ENCODE measurements at regions not wholly inside any gene's neighbourhood (a gene's known extent, or its start where the extent isn't known, plus 50 kb on each side); places are given as distances from the start of the nearest gene placed in this dataset.

GRCh38 chr20:12869669-12870068 is 139.1 kb upstream of the SPTLC3 start (continued):
- TF ChIP-seq ZNF444 (CRISPR knock-in tag; IDR thresholded peaks at IDR 0.05) (no peak), ZNF668 (CRISPR knock-in tag; IDR thresholded peaks at IDR 0.05) (no peak)

GRCh38 chr20:12870588-12870987 is 138.2 kb upstream of the SPTLC3 start:
- BruUV-seq (replicated peaks) = no TSS peak
- POLR2A ChIA-PET = no interaction called here
- Histone ChIP-seq H3K4me1 (replicated peaks in 1 of 2; ENCODE audit: control insufficient read depth in 2 of 2, insufficient read depth in 2 of 2, low read length in 2 of 2) (no peaks in the 10 kb centered on the region), H3K27ac (ENCODE audit: extremely low read depth, low read depth, low read length) (no peak overlapping the region), H3K4me3 (no peak overlapping the region), H3K79me2 (ENCODE audit: control insufficient read depth, insufficient read depth, low read length) (no peaks in the 10 kb centered on the region), H3K9ac (ENCODE audit: insufficient read depth in 1 of 2, low read depth in 2 of 2, low read length in 2 of 2) (no peak overlapping the region), H3K9me3 (replicated peaks; ENCODE audit: control insufficient read depth, insufficient read depth, low read depth, low read length) (no peaks in the 10 kb centered on the region), H3K27me3 (ENCODE audit: control insufficient read depth in 2 of 2, insufficient read depth in 2 of 2, low read length in 2 of 2) (no peaks in the 10 kb centered on the region), H3K4me2 (ENCODE audit: insufficient read depth, low read length) (no peak overlapping the region), H4K20me1 (replicated peaks; ENCODE audit: control insufficient read depth, insufficient read depth, low read length) (no peaks in the 10 kb centered on the region), H2AFZ (ENCODE audit: low read depth, low read length) (no peak overlapping the region), H3K9me1 (ENCODE audit: control insufficient read depth, insufficient read depth, low read length) (no peaks in the 10 kb centered on the region), H3K36me3 (ENCODE audit: control insufficient read depth, insufficient read depth, low read length) (no peaks in the 10 kb centered on the region)
- DNase-seq (ENCODE audit: extremely low read depth in 1 of 4, low spot score in 3 of 4) = no peak
- ATAC-seq = no peak
- intact Hi-C loops (cut with micrococcal nuclease) (no loop called here), in situ Hi-C loops (cut with MboI) (no loop called here)
- WGBS (ENCODE audit: insufficient coverage, low coverage, missing lambda C conversion rate) = 4% methylated on average over 2 of the region's 2 CpGs
- FAIRE-seq = no peak
- TF ChIP-seq PHF8 (IDR thresholded peaks at IDR 0.05; ENCODE audit: borderline replicate concordance, low read length) = no peak
- TF ChIP-seq TBP (optimal IDR thresholded peaks at IDR 0.05; ENCODE audit: low read depth, low read length) = no peak
- TF ChIP-seq ZKSCAN1 (IDR thresholded peaks at IDR 0.05; ENCODE audit: low read depth, low read length) = no peak
- no peak for TF ChIP-seq MAFK (IDR thresholded peaks at IDR 0.05; ENCODE audit: low read length)
- no peak for TF ChIP-seq HOMEZ (CRISPR knock-in tag; IDR thresholded peaks at IDR 0.05)
- TF ChIP-seq ZNF41 (CRISPR knock-in tag; conservative IDR thresholded peaks at IDR 0.05) = no peak
- no peak for TF ChIP-seq PPARD (CRISPR knock-in tag; IDR thresholded peaks at IDR 0.05)
- no peak for TF ChIP-seq SIX5 (IDR thresholded peaks at IDR 0.05; ENCODE audit: borderline replicate concordance in 1 of 2, insufficient read depth in 1 of 2, low read depth in 1 of 2, low read length in 2 of 2)
- TF ChIP-seq KLF6 (CRISPR knock-in tag; IDR thresholded peaks at IDR 0.05; ENCODE audit: borderline replicate concordance) = no peak
- no peak for TF ChIP-seq IRF9 (tag; IDR thresholded peaks at IDR 0.05)
- TF ChIP-seq ELK1 (CRISPR knock-in tag; IDR thresholded peaks at IDR 0.05) = no peak
- TF ChIP-seq NR0B1 (IDR thresholded peaks at IDR 0.05; ENCODE audit: partially characterized antibody) = no peak
- no peak for TF ChIP-seq KAT8 (IDR thresholded peaks at IDR 0.05; ENCODE audit: low read depth)
- no peak for TF ChIP-seq ETV1 (tag; conservative IDR thresholded peaks at IDR 0.05; ENCODE audit: low read depth)
- no peak for TF ChIP-seq FOXJ2 (tag; IDR thresholded peaks at IDR 0.05)
- CTCF ChIA-PET (ENCODE audit: low intra/inter-chr PET ratio) = no interaction called here
